Liver (tissue), 3 donors: ENCODE measurements at regions not wholly inside any gene's neighbourhood (a gene's known extent, or its start where the extent isn't known, plus 50 kb on each side); places are given as distances from the start of the nearest gene placed in this dataset.

Source experiments
- GABPA ChIP-seq, 2 donors: IDR thresholded peaks in 1 of 2; conservative IDR thresholded peaks in 1 of 2; 2 replicates each; pipeline ENCODE4 v1.6.1; 2016; ENCODE audit warnings: antibody characterized with exemption in 2 of 2, mild to moderate bottlenecking in 1 of 2, moderate library complexity in 1 of 2
- HNF4G ChIP-seq: IDR thresholded peaks from 2 replicates; pipeline ENCODE4 v1.6.1; 2016; ENCODE audit warnings: antibody characterized with exemption
- JUND ChIP-seq, 2 donors: IDR thresholded peaks; 2 replicates each; pipeline ENCODE4 v1.6.1; 2016; ENCODE audit warnings: antibody characterized with exemption in 2 of 2
- RAD21 ChIP-seq, 2 donors: IDR thresholded peaks; 2 replicates each; pipeline ENCODE4 v1.6.1; 2016; ENCODE audit warnings: antibody characterized with exemption in 2 of 2, mild to moderate bottlenecking in 2 of 2
- SP1 ChIP-seq: IDR thresholded peaks from 2 replicates; pipeline ENCODE4 v1.6.1; 2018; ENCODE audit warnings: antibody characterized with exemption, mild to moderate bottlenecking
- TAF1 ChIP-seq: conservative IDR thresholded peaks from 2 replicates; pipeline ENCODE4 v1.6.1; 2016; ENCODE audit warnings: antibody characterized with exemption, mild to moderate bottlenecking
- TF ChIP-seq, protein P1 (sequence below): fragments of 150-350 bp; IDR thresholded peaks from 2 replicates; pipeline ENCODE4 v1.5.1; 2017; ENCODE audit warnings: improper control_type of control experiment, low read depth, low read length; ENCODE audit not compliant: missing input control
- TF ChIP-seq, protein P2 (sequence below): IDR thresholded peaks from 2 replicates; pipeline ENCODE4 v1.6.1; 2016; ENCODE audit warnings: antibody characterized with exemption
- TF ChIP-seq, protein P3 (sequence below): IDR thresholded peaks from 2 replicates; pipeline ENCODE4 v1.6.1; 2016; ENCODE audit warnings: antibody characterized with exemption, mild to moderate bottlenecking
- TF ChIP-seq, protein P4 (sequence below): IDR thresholded peaks from 2 replicates; pipeline ENCODE4 v1.6.1; 2016; ENCODE audit warnings: antibody characterized with exemption
- TF ChIP-seq, protein P5 (sequence below): IDR thresholded peaks from 2 replicates; pipeline ENCODE4 v1.6.1; 2016; ENCODE audit warnings: antibody characterized with exemption
- donor health status: healthy.
- donor health status: healthy.

DNA sequence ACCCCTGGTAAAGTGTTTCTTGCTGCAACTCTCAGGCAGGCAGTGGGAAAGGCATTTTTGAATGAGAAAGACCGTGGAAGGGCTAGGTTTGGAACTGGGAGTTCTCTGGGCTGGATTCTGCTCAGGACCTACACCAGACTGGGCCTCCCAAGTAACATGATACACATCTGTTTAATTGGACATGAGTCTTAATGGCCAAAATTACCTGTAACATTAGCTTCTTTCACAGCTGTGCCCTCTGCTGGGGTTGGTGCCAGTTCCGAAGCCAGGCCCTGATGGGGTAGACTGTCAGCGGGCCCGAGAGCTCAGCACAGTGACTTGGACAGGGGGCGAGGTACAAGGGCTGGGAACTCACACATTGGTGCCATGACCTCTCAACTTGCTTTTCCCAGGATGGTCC, 118.9 kb upstream of the IRX3 start:
- TF ChIP-seq, protein P1, sequence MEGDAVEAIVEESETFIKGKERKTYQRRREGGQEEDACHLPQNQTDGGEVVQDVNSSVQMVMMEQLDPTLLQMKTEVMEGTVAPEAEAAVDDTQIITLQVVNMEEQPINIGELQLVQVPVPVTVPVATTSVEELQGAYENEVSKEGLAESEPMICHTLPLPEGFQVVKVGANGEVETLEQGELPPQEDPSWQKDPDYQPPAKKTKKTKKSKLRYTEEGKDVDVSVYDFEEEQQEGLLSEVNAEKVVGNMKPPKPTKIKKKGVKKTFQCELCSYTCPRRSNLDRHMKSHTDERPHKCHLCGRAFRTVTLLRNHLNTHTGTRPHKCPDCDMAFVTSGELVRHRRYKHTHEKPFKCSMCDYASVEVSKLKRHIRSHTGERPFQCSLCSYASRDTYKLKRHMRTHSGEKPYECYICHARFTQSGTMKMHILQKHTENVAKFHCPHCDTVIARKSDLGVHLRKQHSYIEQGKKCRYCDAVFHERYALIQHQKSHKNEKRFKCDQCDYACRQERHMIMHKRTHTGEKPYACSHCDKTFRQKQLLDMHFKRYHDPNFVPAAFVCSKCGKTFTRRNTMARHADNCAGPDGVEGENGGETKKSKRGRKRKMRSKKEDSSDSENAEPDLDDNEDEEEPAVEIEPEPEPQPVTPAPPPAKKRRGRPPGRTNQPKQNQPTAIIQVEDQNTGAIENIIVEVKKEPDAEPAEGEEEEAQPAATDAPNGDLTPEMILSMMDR: no peak
- TF ChIP-seq RAD21 (IDR thresholded peaks at IDR 0.05) (no peak), SP1 (no peak), TAF1 (no peak), JUND (IDR thresholded peaks at IDR 0.05) (no peak), HNF4G (no peak), GABPA (IDR thresholded peaks at IDR 0.05 in 1 of 2, conservative IDR thresholded peaks at IDR 0.05 in 1 of 2) (no peak)
- TF ChIP-seq, protein P2, sequence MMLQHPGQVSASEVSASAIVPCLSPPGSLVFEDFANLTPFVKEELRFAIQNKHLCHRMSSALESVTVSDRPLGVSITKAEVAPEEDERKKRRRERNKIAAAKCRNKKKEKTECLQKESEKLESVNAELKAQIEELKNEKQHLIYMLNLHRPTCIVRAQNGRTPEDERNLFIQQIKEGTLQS: no peak
- TF ChIP-seq, protein P3, sequence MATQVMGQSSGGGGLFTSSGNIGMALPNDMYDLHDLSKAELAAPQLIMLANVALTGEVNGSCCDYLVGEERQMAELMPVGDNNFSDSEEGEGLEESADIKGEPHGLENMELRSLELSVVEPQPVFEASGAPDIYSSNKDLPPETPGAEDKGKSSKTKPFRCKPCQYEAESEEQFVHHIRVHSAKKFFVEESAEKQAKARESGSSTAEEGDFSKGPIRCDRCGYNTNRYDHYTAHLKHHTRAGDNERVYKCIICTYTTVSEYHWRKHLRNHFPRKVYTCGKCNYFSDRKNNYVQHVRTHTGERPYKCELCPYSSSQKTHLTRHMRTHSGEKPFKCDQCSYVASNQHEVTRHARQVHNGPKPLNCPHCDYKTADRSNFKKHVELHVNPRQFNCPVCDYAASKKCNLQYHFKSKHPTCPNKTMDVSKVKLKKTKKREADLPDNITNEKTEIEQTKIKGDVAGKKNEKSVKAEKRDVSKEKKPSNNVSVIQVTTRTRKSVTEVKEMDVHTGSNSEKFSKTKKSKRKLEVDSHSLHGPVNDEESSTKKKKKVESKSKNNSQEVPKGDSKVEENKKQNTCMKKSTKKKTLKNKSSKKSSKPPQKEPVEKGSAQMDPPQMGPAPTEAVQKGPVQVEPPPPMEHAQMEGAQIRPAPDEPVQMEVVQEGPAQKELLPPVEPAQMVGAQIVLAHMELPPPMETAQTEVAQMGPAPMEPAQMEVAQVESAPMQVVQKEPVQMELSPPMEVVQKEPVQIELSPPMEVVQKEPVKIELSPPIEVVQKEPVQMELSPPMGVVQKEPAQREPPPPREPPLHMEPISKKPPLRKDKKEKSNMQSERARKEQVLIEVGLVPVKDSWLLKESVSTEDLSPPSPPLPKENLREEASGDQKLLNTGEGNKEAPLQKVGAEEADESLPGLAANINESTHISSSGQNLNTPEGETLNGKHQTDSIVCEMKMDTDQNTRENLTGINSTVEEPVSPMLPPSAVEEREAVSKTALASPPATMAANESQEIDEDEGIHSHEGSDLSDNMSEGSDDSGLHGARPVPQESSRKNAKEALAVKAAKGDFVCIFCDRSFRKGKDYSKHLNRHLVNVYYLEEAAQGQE: no peak
- TF ChIP-seq, protein P4, sequence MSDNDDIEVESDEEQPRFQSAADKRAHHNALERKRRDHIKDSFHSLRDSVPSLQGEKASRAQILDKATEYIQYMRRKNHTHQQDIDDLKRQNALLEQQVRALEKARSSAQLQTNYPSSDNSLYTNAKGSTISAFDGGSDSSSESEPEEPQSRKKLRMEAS: no peak
- TF ChIP-seq, protein P5, sequence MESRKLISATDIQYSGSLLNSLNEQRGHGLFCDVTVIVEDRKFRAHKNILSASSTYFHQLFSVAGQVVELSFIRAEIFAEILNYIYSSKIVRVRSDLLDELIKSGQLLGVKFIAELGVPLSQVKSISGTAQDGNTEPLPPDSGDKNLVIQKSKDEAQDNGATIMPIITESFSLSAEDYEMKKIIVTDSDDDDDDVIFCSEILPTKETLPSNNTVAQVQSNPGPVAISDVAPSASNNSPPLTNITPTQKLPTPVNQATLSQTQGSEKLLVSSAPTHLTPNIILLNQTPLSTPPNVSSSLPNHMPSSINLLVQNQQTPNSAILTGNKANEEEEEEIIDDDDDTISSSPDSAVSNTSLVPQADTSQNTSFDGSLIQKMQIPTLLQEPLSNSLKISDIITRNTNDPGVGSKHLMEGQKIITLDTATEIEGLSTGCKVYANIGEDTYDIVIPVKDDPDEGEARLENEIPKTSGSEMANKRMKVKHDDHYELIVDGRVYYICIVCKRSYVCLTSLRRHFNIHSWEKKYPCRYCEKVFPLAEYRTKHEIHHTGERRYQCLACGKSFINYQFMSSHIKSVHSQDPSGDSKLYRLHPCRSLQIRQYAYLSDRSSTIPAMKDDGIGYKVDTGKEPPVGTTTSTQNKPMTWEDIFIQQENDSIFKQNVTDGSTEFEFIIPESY: no peak
